GM21381 (cell line): ENCODE measurements at regions not wholly inside any gene's neighbourhood (a gene's known extent, or its start where the extent isn't known, plus 50 kb on each side); places are given as distances from the start of the nearest gene placed in this dataset.
A peak's percentile ranks its signal among the peaks of the same experiment; 100 is the strongest.
"Not testable (repeated sequence)": the region's sequence is repeated elsewhere in the genome, so short reads cannot be mapped to it uniquely, and the experiment has no call there.

Experiments used
- ATAC-seq: cut with Tn5 transposase; IDR thresholded peaks from one replicate; pipeline ENCODE4 v1.9.1; 2021; ENCODE audit warnings: mild to moderate bottlenecking, moderate library complexity; ENCODE audit not compliant: unreplicated experiment

DNA sequence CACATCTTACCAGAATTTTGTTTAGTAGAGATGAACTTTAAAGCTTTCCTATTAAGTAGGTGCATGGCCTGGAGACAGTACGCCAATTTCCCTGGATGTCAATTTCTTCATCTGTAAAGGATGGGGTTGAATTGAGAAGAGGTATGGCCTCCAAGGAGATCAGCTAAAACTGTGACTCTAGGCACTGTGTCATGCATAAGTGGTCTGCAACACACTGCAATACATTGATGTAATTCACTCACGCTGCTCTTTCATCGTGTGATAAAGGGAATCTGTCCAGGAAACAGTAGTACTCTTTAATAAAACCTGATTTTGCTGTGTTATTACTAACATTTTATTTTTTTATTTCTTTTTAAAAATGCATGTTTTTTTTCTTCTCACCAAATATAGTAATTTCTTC, 795.8 kb downstream of the DIAPH3 start:
- no peak for ATAC-seq

DNA sequence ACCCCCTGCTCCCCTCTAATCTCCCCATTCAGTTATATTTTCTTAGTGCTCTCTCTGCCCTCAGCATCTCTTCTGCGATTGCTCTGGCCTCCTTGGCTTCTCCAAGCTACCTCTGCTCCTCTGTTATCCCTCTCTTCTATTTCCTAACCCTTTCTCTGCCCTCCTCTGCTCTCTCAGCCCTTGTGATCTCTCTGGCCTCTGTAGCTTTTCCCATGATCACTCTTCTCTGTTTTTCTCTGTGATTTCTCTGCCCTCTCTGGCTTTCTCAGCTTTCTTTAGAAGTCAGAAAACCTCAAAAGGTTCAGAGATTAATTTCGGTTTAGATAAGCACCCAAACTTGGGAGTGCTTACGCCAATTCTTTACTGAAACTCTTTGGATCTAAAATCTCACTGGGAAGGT, 795.0 kb downstream of the DIAPH3 start:
- ATAC-seq: no peak

DNA sequence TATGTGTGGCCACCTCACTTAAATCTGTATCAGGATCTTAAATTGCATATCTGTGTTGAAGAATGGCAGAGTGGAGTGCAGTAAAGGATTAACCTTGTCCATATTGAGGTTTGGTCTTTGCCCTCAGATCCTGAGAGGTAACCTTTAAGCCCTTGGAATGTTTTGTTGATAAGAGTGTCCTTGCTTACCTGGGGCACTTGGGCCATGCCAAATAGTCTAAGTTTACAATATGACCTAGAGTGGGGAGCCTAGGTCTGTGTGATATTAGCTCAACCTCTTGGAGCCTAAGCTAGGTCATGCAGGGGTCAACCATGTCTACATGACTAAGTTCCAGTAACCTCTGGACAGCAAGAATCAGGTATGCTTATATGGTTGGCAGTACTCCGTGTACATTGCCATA, 792.5 kb downstream of the DIAPH3 start:
- ATAC-seq: no peak

DNA sequence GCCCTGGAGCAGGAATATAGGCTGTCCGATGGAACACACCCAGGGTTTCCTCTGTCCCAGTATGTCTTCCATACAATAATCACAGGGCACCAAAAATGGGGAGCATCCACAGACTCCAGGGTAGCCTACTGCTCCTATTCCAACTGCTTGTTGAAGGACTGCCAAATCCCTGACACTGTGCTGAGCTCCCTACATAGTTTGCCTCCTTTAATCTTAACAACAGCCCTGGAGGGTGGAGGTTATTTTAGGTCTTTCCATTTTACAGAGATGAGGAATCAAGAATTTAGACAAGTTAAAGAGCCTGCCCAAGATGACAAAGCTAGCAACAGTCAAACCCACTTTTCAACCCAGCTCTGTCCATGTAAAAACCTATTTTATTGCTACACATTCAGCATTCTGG, 790.4 kb downstream of the DIAPH3 start:
- no peak for ATAC-seq

DNA sequence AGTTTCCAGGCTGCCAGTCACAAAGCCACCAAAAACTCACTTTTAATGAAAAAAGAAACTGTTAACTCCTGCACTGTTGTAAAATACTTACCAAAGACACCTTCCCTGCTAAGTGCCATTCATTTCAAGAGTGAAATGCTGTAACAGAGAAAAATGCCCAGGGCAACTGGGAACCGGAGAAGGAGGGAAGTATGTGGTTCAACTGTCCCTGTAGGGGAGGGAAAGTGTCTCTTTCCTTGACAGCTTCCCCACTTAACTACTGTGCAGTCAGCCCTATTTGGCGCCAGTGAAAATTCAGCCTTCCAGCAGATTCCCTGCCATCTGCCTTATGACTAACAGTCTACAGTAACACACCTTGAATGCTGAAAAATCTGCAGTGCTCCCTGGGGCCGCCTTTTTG, 789.0 kb downstream of the DIAPH3 start:
- ATAC-seq: no peak

DNA sequence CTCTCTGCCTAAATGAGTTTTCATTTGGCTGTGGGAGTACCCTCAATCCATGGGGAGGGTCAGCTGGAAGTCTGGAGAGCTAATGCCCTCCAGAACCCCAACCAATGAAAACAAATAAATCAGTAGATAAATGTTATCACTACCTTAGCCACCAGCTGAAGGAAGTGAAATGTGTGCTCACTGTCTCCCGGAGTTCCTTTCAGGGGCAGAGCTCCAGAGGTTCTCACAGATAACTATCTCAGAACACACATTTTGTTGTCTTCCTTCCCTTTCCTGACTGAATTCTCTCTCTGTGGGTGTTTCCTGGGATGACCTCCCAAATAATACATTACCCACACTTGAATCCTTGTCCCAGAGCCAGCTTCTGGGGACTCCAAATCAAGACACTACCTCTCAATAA, 779.6 kb downstream of the DIAPH3 start:
- ATAC-seq: no peak

DNA sequence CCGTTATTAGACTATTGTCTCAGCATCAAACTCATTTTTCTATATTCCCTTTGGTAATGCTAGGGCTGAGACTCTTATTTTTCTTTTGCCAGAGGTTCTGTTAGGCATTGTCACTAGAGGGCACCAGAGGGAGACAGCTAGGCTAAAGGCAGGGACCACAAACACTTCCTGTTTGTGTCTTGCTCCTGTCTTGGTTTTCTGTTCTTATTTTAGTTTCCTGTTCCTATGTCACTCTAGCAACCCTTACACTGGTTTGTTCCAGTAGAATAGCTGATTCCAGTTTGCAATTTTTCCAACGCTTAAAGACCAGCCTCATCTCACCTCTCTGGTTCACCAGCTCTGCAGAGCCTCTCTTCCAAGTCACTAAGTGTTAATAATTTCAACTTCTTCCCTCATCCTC, 772.0 kb downstream of the DIAPH3 start:
- peak; percentile 100 for ATAC-seq

DNA sequence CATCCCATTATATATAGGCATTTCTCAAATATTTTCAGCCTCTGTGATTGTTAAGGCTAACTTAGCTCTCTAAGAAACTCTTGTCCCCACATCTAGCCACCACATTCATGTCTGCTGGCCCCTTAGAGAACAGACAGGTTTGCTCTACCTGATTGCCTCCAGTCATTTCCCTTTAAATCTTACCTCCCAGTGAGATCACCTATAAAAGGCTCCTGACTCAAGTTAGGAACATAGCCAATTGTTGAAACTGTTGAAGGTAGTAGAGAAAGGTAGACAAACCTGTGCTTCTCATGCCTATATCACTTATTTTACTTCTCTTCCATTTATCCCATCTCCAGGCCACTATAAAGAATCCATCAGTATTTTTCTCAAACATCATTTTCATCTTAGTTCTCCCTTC, 771.4 kb downstream of the DIAPH3 start:
- ATAC-seq: no peak

DNA sequence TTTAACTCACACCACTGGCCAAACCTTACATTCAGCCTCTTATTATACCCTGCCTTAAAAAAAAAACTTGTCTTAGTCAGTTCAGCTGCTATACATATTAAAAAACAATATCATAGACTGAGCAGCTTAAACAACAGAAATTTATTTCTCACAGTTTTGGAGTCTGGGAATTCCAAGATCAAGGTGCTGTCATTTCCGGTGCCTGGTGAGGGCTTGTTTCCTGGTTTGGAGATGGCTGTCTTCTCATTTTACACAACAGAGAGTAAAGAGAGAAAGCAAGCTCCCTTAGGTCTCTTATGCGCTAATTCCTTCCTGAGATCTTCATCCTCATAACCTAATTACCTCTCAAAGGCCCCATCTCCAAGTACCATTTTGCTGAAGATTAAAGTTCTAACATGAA, 769.2 kb downstream of the DIAPH3 start:
- ATAC-seq: no peak

DNA sequence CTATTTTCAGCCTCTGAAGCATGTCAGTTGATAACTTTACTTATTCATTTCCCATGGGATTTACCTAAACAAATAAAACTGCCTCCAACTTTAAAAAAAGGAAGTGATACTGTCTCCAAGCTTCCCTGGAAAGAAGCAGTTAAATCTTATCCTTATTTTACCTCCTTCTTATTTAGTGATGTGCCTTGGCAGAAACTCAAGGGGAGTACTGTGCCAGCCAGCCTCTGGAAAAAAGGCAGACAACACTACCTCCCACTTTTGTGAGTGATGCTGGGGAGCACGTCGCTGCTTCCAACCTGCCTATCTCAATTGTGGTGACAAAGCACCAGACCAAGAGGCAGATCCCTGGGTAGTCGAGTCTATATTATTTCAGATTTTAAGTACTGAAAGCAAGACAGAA, 765.6 kb downstream of the DIAPH3 start:
- no peak for ATAC-seq

DNA sequence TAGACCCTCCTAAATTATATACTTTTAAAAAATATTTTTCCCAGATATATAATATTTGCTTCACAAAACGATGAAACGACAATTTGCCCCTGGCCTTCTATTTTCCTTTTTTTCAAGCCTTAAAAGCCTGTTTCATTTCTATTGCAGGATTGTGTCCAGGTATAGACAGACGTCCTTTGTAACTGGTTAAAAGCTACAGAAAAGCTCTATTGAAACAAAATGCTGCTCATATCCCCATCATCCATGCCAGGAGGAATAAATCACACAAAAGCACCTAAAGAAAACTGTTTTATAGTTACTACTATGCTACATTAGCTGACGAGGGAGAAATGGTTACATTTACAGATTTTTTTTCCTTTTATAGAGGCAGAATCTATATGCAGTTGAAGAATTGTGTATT, 765.1 kb downstream of the DIAPH3 start:
- ATAC-seq: no peak

DNA sequence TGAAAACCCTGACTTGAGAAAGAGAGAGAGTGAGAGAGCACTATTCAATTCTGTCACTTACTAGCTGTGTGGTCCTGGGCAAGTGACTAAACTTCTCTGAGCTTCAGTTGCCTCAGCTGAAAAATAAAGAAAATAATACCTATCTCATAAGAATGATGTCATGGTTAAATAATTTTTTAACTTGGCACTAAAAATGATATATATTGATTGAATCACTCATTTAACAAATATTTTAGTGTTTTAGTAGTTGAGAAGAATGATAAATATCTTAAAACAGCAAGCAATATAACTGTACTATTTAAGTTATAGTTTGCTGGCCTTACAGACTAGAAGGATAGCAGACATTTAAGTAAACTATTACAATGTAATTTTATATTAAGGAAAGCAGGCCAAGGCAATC, 764.2 kb downstream of the DIAPH3 start:
- no peak for ATAC-seq

DNA sequence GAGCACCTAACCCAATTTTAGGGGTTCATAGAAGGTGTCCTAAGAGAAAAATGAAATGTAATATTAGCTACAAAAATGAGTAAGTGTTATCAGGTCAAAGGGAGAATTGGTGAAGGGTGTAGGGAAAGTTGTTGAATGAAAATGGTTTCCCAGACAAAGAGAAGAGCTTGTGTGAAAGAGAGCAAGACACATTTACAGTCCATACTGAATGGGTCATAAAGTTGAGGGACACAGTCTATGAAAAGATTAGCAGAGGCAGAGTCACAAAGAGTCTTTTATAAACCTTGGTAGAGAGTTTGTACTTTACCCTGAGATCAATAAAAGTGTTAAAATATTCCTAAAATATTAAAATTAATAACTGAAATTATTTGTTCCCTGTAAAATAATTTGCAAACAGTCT, 759.4 kb downstream of the DIAPH3 start:
- no peak for ATAC-seq

DNA sequence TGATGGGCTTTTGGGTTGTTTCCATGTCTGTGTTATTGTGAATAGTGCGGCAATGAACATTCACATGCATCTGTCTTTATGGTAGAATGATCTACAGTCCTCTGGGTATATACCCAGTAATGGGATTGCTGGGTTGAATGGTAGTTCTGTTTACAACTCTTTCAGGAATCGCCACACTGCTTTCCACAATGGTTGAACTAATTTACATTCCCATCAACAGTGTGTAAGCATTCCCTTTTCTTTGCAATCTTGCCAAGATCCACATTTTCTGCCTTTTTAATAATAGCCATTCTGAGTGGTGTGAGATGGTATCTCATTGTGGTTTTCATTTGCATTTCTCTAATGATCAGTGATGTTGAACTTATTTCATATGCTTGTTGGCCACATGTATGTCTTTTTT, 756.5 kb downstream of the DIAPH3 start:
- ATAC-seq: not testable (repeated sequence)

DNA sequence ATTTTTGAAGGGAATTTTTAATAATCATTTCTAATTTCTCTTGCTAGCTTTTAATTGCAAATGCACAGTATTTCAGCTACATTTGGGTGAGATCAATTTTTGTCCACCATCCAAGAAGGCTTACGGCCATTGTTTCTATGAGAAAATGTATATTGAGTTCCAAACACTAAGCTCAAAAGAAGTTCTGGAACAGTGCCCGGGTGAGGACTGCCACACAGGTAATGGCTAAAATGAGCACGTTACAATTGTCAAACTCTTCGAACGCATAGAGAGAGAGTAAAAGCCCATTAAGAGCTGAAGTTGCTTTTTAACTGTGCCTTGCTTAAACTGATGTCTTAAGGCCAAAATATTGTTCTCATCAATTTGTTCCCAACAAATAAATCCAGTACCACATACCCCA, 755.0 kb downstream of the DIAPH3 start:
- ATAC-seq: no peak

DNA sequence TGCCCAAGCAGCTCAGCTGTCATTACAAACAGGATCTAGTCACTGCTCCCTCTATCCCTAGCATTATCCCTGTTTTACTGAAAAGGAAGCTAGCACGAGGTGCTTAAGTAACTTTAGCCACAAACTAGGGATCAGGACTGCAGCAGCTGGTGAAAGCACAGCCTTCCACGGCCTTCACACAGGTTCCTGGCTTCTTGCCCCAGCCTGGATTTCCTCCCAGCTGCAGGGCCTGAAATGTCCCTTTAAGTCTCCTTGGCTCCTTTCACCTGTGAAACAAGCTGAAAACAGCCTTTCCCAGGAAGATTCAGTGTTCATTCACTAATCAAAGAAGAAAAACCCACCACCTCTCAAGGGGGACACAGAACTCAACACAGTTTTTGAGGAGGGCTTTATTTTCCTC, 754.5 kb downstream of the DIAPH3 start:
- ATAC-seq: no peak

DNA sequence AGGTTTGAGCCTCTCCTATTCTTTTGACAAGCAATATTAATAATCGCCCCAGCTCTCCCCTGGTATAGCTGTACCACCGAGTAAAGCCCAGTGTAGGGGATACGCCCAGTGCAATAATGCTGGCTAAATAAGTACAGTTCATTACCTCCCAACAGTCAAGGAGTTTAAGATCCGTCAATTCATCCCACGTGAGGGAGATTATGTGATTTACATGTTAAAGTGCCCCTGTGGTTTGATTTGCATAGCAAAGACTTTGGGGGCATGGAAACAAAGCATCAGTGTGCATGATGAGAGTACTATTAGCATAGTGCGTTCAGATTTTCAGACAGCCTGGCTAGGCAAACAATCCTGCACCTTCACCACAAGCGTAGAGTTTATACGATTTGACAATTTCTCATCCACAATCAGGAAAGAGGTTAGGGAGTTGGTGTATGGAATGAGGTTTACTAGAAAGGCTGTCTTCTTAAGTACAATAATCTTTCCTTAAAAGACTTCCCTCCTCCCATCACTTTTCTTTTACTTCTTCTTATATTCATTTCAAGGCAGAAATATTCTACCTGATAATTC, 754.0 kb downstream of the DIAPH3 start:
- ATAC-seq: no peak

DNA sequence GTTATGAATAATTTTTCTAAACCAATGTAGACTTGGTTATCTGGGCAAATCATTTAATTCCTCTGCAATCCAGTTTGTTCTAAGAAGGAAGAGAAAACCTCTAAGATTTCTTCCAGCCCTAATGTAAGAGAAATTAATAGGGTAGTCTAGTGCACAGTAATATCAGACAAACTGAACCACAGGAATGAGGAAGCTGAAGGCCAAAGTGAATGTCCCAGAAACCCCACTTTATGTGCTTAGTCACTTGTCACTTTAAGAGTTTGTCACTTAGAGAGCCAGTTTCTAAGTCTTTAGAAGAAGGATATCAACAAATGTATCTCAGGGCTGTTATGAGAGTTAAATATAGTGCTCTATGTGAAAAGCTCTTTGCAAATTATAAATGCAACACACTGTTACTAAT, 750.6 kb downstream of the DIAPH3 start:
- ATAC-seq: no peak

DNA sequence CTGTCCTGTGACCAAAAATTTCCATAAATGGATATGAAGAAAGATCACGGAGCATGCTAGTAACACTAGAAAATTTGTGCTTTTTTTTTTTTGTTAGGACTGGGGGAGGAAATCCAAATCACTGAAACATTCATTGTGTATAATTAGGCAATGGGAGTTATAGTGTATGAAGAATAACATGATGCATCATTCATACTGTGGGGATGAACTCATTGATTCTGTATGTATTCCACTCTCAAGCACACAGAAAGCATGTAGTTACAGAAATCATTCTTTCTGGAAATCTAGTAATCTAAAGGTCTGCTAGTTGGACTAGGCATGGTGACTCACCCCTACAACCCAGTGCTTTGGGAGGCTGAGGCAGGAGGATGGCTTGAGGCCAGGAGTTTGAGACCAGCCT, 749.7 kb downstream of the DIAPH3 start:
- no peak for ATAC-seq

DNA sequence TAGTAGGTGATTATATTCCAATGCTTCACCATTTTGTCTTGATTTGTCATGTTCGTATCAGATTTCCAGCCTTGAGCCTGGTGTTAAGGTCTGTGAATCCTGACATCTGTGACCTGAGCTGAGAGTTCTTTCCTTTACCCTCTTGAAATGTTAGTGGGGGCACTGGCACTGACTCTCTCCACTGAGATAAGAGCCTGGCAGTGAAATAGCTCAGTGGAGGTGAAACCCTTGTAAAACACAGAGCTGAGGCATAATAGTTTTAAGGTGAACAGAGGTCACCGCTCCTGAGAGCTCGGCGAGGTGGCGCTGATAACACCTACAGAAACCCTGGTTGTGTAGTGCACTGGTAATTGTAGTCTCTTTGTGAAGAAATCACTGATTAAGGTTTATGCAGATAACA, 748.2 kb downstream of the DIAPH3 start:
- ATAC-seq: no peak

DNA sequence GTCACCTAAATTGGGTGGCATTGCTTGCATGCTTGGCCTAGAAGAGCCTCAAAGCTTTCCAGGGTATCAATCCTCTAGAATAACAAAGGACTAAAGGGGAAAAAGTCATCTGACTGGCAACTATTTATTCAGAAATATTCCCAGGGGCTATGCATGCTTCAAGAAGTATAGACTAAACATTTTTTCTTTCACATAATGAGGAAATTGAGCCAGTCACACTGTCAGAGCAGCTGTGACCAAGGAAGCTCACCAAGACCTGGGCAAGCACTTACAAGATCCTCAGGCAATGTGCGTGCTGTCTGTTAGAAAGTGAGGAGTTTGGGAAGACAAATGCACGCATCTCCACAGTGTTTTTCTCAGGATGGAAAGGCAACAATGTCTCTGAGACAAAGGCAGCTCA, 747.2 kb downstream of the DIAPH3 start:
- no peak for ATAC-seq

DNA sequence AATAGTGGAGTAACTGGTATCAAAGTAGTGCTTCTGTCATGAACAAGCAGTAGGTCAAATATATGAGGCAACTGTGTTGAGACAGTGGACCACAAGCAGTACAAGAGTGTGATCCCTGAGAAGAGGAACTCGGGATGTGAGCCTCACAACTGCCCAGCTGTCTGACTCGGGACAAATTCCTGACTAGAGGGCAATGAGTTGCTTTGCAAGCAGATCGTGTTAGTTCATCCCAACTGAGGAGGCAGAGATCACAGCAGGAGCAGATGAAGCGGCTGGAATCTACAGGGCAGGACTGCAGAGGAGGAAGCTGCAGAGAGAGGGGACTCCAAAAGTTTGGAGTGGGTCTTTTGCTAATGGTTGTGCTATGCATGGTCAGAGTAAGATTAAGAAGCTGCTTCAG, 741.1 kb downstream of the DIAPH3 start:
- ATAC-seq: no peak

DNA sequence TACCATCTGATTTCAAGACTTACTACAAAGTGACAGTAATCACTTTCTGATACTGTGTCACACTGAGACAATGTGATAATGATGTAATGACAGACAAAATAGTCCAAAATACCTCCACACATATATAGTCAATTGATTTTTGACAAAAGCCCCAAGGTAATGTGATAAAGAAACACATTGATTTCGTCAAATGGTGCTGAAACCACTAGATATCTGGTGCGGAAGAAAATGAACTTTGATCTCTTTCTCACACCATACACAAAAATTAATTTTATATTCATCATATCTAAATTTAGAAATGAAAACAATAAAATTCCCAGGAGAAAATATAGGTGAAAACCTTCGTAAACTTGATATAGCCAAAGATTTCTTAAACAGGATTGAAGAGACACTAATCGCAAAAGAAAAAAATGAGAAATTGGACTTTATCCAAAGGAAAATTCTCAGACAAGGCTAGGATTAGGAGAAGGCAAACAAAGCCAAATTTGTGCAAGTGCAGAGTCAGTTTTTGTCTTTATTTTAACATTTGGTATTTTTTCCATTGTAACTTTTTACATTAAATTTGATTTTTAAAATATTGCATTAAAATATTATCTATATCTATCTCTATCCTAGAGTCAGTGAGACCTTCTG, 739.9 kb downstream of the DIAPH3 start:
- no peak for ATAC-seq
